EL (cell line): ENCODE measurements at regions not wholly inside any gene's neighbourhood (a gene's known extent, or its start where the extent isn't known, plus 50 kb on each side); places are given as distances from the start of the nearest gene placed in this dataset.
"Not testable (repeated sequence)": the region's sequence is repeated elsewhere in the genome, so short reads cannot be mapped to it uniquely, and the experiment has no call there.

Experiments
- DNase-seq: peaks from one replicate; pipeline ENCODE4 v3.0.0-alpha.2; 2016

- DNase-seq, result no peak
Observed at GRCh38 chr14:83534995-83535394, 1994.9 kb upstream of the FLRT2 start.

- no peak for DNase-seq
Observed at GRCh38 chr14:83535444-83535843, 1994.5 kb upstream of the FLRT2 start.

GRCh38 chr14:83541147-83541546, 1988.8 kb upstream of the FLRT2 start:
- DNase-seq, result no peak

GRCh38 chr14:83548061-83548839, 1981.7 kb upstream of the FLRT2 start:
- DNase-seq, result peak; percentile 82

GRCh38 chr14:83556065-83556464, 1973.9 kb upstream of the FLRT2 start:
- peak; percentile 10 for DNase-seq

GRCh38 chr14:83556746-83557453, 1973.0 kb upstream of the FLRT2 start:
- DNase-seq, result peak; percentile 80

GRCh38 chr14:83558946-83559345, 1971.0 kb upstream of the FLRT2 start:
- DNase-seq, result no peak

GRCh38 chr14:83559721-83560120, 1970.2 kb upstream of the FLRT2 start:
- DNase-seq, result peak; percentile 45

- DNase-seq, result no peak
Observed at GRCh38 chr14:83561261-83561660, 1968.7 kb upstream of the FLRT2 start.

GRCh38 chr14:83566567-83566966, 1963.4 kb upstream of the FLRT2 start:
- no peak for DNase-seq

GRCh38 chr14:83568141-83568540, 1961.8 kb upstream of the FLRT2 start:
- no peak for DNase-seq

- DNase-seq, result no peak
Observed at GRCh38 chr14:83575301-83575700, 1954.6 kb upstream of the FLRT2 start.

- no peak for DNase-seq
Observed at GRCh38 chr14:83583201-83583600, 1946.7 kb upstream of the FLRT2 start.

GRCh38 chr14:83594874-83595273, 1935.1 kb upstream of the FLRT2 start:
- DNase-seq, result no peak

GRCh38 chr14:83607682-83608081, 1922.3 kb upstream of the FLRT2 start:
- DNase-seq, result no peak

- no peak for DNase-seq
Observed at GRCh38 chr14:83611491-83611890, 1918.5 kb upstream of the FLRT2 start.

- no peak for DNase-seq
Observed at GRCh38 chr14:83611906-83612390, 1918.0 kb upstream of the FLRT2 start.

- no peak for DNase-seq
Observed at GRCh38 chr14:83614956-83615355, 1915.0 kb upstream of the FLRT2 start.

GRCh38 chr14:83624541-83624940, 1905.4 kb upstream of the FLRT2 start:
- DNase-seq, result no peak

GRCh38 chr14:83632375-83632774, 1897.6 kb upstream of the FLRT2 start:
- no peak for DNase-seq

GRCh38 chr14:83638748-83639504, 1891.0 kb upstream of the FLRT2 start:
- no peak for DNase-seq

GRCh38 chr14:83639505-83639875, 1890.5 kb upstream of the FLRT2 start:
- not testable (repeated sequence) for DNase-seq

- no peak for DNase-seq
Observed at GRCh38 chr14:83646228-83646627, 1883.7 kb upstream of the FLRT2 start.

- no peak for DNase-seq
Observed at GRCh38 chr14:83660597-83660996, 1869.3 kb upstream of the FLRT2 start.
